HL-60 (cell line): ENCODE measurements at regions not wholly inside any gene's neighbourhood (a gene's known extent, or its start where the extent isn't known, plus 50 kb on each side); places are given as distances from the start of the nearest gene placed in this dataset.

Source experiments
- DNase-seq, 2 experiments: peaks; one replicate each; pipeline ENCODE4 v3.0.0-alpha.2; 2010 to 2020; ENCODE audit warnings: low read depth in 1 of 2, low spot score in 1 of 2
- H3K27ac ChIP-seq: fragments of 250-450 bp; sonication (Bioruptor Pico); replicated peaks from 2 replicates; pipeline ENCODE4 v1.5.1; 2020; ENCODE audit warnings: mild to moderate bottlenecking, moderate library complexity
- H3K27me3 ChIP-seq: fragments of 250-450 bp; sonication (Bioruptor Pico); 2 replicates; pipeline ENCODE4 v1.5.1; 2021; ENCODE audit warnings: mild to moderate bottlenecking, moderate library complexity; ENCODE audit not compliant: insufficient read depth, poor library complexity, severe bottlenecking
- H3K4me3 ChIP-seq: replicated peaks from 2 replicates; pipeline ENCODE4 v1.5.1; 2011; ENCODE audit warnings: mild to moderate bottlenecking, control low read depth, low read length; ENCODE audit not compliant: insufficient read depth
- CTCF ChIP-seq: IDR thresholded peaks from one replicate; pipeline ENCODE4 v1.5.1; 2011; ENCODE audit warnings: low read length, control low read depth, inconsistent platforms; ENCODE audit not compliant: insufficient read depth
- GABPA ChIP-seq: IDR thresholded peaks from 2 replicates; pipeline ENCODE4 v1.6.1; 2012; ENCODE audit warnings: low read depth
- POLR2AphosphoS5 ChIP-seq: IDR thresholded peaks from 2 replicates; pipeline ENCODE4 v1.6.1; 2012; ENCODE audit warnings: low read depth
- SPI1 ChIP-seq: IDR thresholded peaks from 2 replicates; pipeline ENCODE4 v1.6.1; 2012; ENCODE audit warnings: low read depth, mild to moderate bottlenecking, borderline replicate concordance
- TF ChIP-seq, protein P1 (sequence below): IDR thresholded peaks from 2 replicates; pipeline ENCODE4 v1.6.1; 2012; ENCODE audit warnings: low read depth; ENCODE audit not compliant: insufficient replicate concordance

DNA sequence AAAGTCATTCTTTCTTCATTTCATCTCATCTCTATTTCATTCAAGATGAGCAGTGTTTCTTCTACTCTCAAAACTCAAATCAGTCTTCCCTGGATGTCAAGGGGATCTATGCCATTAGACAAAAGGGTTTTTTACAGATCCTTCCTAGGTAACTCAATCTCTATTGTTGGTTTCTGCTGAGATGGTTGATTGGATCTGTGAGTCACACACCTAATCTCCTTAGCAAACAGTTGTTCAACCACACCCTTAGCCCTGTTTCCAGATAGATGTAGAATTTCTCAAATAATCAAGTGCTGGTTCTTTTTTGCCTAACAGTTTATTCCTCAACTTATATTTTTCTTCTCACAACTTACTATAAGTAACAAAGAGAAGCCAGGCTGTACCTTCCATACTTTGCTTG is 200.5 kb downstream of the KDR start:
- DNase-seq = no peak
- Histone ChIP-seq H3K27ac (no peak overlapping the region), H3K4me3 (no peak overlapping the region), H3K27me3 (no peaks in the 10 kb centered on the region)
- TF ChIP-seq SPI1 (no peak), GABPA (no peak), POLR2AphosphoS5 (no peak), CTCF (no peak)
- TF ChIP-seq, protein P1, sequence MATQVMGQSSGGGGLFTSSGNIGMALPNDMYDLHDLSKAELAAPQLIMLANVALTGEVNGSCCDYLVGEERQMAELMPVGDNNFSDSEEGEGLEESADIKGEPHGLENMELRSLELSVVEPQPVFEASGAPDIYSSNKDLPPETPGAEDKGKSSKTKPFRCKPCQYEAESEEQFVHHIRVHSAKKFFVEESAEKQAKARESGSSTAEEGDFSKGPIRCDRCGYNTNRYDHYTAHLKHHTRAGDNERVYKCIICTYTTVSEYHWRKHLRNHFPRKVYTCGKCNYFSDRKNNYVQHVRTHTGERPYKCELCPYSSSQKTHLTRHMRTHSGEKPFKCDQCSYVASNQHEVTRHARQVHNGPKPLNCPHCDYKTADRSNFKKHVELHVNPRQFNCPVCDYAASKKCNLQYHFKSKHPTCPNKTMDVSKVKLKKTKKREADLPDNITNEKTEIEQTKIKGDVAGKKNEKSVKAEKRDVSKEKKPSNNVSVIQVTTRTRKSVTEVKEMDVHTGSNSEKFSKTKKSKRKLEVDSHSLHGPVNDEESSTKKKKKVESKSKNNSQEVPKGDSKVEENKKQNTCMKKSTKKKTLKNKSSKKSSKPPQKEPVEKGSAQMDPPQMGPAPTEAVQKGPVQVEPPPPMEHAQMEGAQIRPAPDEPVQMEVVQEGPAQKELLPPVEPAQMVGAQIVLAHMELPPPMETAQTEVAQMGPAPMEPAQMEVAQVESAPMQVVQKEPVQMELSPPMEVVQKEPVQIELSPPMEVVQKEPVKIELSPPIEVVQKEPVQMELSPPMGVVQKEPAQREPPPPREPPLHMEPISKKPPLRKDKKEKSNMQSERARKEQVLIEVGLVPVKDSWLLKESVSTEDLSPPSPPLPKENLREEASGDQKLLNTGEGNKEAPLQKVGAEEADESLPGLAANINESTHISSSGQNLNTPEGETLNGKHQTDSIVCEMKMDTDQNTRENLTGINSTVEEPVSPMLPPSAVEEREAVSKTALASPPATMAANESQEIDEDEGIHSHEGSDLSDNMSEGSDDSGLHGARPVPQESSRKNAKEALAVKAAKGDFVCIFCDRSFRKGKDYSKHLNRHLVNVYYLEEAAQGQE = no peak

DNA sequence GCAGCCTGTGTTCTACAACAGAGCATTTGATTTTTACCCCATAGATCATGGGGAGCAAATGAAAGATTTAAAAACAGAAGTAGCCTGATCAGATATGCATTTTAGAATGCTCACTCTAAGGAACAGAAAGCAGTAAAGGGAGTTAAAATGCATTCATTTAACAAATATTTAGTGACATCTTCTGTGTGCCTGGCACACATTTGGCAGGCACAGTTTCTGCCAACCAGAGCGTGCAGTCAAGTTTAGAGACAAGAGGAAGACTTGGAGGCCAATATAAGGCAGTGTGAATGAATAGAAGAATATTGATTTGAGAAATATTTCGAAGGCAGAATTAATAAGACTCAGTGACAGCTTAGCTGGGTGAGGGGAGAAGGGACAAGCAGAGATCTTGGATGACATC is 210.1 kb downstream of the KDR start:
- TF ChIP-seq SPI1 = no peak
- TF ChIP-seq GABPA = no peak
- TF ChIP-seq CTCF = no peak
- TF ChIP-seq, protein P1 = no peak
- TF ChIP-seq POLR2AphosphoS5 = no peak
- Histone ChIP-seq H3K27ac (no peak overlapping the region), H3K4me3 (no peak overlapping the region), H3K27me3 (no peaks in the 10 kb centered on the region)
- DNase-seq = no peak

- no peak for DNase-seq
- Histone ChIP-seq H3K4me3 (no peak overlapping the region), H3K27ac (no peak overlapping the region), H3K27me3 (no peaks in the 10 kb centered on the region)
- TF ChIP-seq SPI1 (no peak), GABPA (no peak), POLR2AphosphoS5 (no peak), CTCF (no peak)
- TF ChIP-seq, protein P1 = no peak
These were observed 210.6 kb downstream of the KDR start for GRCh38 chr4:54914781-54915180.
